GM18867 (cell line): ENCODE measurements at regions not wholly inside any gene's neighbourhood (a gene's known extent, or its start where the extent isn't known, plus 50 kb on each side); places are given as distances from the start of the nearest gene placed in this dataset.

Experiments
- ATAC-seq: cut with Tn5 transposase; IDR thresholded peaks from one replicate; pipeline ENCODE4 v1.9.1; 2021; ENCODE audit warnings: mild to moderate bottlenecking, moderate library complexity; ENCODE audit not compliant: unreplicated experiment

DNA sequence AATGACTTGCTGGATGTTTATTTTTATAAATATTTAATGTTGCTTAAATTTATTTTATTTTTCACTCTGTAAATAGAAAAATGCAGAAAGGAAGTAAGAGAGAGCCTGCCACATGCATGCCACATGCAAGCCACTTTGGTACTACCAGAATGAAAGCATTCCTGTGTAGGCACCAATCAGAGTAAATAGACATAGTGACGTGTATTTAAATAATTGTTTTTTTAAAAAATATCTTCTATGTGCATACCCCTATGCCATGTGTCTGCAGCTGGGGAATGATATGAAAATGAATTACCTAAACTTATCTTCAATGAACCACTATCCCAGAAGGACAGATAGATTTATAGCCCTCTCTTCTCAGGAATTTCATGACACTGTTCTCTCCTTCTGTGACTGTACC, 651.5 kb upstream of the RIOK2 start:
- ATAC-seq: no peak

- ATAC-seq: no peak
Measured at GRCh38 chr5:97835112-97835511, 652.1 kb upstream of the RIOK2 start.

GRCh38 chr5:97836816-97837215, 653.8 kb upstream of the RIOK2 start:
- no peak for ATAC-seq

DNA sequence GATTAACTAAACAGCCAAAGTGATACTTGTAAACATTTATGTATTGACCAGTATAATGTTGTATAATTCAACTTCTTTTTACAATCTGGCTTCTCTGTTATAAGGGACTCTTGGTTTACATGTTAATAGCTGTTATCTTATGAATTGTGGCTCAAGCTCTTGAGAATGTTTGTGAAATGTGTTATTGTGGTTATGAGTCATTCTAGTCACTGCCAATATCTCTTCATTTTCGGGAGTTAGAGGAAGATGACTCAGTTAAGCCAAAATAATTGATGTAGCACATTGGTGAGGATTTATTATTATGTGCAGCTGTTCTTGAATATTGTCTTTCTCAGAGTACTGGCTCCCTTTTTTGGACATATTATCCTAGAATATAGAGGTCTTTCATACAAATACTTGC, 655.2 kb upstream of the RIOK2 start:
- ATAC-seq: peak; percentile 90

DNA sequence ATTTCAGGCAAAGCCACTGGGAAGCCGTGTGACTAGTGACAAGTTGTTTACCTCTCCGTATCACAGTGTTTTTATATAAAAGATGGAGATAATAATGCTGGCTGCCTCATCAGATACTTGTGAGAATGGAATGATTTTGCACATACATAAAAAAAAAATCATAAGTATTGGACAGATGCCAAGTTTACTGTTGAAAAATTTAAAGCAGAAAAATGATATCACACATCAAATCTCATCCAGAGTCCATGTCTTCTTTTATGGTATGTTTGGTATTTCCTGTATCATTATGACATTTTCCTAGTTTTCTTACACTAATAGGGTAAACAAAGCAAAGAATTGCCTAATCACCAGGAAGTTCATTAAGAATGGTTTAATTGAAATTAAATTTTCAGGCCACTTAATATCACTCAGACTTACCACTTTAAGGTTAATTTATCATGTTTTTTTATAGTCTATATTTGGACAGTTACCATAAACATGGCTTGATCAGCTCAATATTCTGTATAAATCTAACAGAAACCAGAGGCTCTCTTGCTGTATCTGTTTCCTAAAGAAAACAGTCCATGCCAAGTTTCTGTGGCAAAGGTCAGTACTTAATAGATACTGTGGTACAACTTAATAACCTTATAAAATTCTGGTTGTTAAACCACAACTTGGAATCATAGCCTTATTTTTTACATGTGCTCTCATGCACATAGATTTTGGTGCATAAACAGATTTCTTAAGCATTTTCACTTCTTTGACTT, 656.5 kb upstream of the RIOK2 start:
- ATAC-seq: no peak

GRCh38 chr5:97840643-97841042, 657.6 kb upstream of the RIOK2 start:
- ATAC-seq: peak; percentile 35

GRCh38 chr5:97842687-97843086, 659.6 kb upstream of the RIOK2 start:
- ATAC-seq: no peak

GRCh38 chr5:97844797-97845196, 661.8 kb upstream of the RIOK2 start:
- peak; percentile 33 for ATAC-seq

- ATAC-seq: no peak
Measured at GRCh38 chr5:97846643-97847042, 663.6 kb upstream of the RIOK2 start.

DNA sequence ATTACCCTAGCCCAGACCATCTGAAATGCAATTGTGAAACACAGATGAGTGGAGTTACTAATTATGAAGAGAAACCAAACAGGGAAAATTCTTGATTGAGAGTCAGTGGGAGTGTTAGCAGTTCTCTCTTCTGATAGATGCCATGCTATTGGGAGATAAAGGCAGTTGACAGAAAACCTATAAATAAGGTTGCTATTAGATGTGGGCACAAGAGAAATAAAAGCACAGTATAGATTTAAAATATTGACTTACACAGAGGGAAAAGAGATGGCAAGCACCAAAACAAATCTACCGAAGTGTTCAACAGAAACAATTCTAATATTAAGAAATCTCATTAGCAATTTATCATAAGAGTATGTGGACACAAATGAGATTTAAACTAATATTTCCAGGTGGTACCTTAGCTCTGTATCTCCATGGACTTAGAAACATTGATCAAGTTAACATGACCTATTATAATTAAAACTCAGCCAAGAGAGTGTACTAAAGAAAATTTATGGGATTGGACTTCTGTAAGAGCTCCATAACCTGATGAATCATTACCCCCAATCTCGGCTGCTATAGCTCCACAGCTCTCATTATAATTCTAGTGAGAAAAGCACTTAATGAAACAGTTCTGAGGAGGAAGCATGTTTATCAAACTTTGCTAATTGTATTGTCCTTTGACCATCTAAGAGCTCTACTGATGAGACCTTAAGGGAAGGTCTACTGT, 665.0 kb upstream of the RIOK2 start:
- ATAC-seq: no peak

GRCh38 chr5:97851036-97851435, 668.0 kb upstream of the RIOK2 start:
- no peak for ATAC-seq

GRCh38 chr5:97854871-97855762, 672.1 kb upstream of the RIOK2 start:
- no peak for ATAC-seq

DNA sequence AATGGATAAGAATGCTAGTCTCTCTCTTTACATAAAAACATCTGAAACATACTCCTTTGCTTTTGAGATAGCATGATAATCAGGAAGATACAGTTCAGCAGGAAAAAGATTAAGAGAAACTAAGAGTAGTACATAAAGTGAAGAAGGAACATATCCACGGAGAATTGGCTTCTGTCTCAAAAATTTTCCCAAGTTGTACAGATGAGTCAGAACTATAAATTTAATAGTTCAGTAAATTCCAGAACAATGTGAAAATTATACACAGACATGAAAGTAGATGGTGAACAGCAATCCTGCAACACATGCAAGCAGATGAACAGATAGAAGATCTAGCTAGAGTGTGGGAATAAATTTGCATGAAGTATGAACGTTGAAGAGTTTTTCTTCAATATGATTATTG, 691.4 kb upstream of the RIOK2 start:
- ATAC-seq: no peak

GRCh38 chr5:97876272-97876671, 693.2 kb upstream of the RIOK2 start:
- ATAC-seq: no peak

DNA sequence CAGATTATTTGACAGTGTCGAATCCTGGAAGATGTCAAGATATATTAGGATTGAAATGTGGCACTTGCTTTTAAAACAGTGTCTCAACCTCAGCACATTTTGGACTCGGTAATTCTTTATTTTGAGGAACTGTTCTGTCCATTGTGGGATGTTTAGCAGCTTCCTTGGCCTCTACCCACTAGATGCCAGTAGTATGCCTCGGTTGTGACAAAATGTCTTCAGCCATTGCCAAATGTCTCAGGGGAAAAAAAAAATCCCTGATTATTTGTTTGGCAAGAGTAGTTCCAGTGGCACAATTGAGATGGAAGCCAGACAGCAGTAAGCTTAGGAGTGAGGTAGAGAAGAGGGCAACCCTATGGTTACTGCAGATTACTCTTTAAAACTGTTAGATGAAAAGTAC, 694.5 kb upstream of the RIOK2 start:
- no peak for ATAC-seq

DNA sequence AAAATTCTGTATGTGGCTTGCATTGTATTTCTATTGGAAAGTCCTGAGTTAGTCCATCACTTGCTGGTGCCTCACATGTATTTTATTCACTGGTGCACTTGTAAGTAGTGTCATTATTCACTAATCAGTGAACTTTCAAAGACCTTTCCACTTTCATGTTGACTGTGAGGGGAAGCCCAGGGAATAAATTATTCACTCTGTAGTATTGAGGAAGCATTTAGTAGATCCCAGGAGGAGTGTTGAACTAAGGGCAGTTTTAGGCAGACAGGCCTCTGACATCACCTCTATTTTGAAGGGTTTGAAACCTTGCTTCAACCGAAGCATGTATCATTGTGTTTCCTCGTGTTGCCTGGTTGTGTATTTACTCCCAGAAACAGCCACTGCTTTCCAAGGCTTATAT, 705.4 kb upstream of the RIOK2 start:
- peak; percentile 92 for ATAC-seq

DNA sequence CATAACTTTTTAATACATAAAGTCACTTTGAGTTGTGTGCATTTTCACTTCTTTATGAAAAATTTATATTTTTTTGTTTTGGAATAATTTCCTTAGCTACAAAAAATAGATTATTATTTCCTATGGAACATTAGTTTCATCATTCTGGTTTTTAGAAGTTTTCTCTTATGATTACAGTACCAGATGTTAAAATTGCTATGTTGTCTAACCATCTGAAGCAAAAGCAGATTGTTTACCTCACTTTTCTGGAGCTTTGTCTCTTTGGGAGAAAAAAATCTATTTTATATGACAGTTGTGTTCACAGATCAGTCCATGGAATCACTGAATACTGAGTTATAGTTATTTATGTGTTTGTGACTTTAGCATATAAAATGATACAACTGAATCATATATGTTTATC, 708.9 kb upstream of the RIOK2 start:
- ATAC-seq: no peak

DNA sequence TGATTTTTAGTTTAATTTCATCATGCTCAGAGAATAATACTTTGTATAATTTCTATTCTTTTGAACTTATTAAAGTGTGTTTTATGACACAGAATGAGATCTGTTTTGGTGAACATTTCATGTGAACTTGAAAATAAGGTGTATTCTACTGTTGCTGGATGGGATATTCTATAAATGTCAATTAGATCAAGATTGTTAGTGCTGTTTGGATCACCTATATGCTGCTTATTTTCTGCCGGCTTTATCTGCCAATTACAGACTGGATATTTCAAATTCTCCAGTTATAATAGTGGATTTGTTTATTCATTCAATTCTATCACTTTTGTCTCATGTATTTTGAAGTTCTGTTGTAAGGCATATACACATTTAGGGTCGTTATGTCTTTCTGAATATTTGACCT, 720.7 kb upstream of the RIOK2 start:
- ATAC-seq: no peak

GRCh38 chr5:97906135-97906534, 723.1 kb upstream of the RIOK2 start:
- ATAC-seq: no peak

DNA sequence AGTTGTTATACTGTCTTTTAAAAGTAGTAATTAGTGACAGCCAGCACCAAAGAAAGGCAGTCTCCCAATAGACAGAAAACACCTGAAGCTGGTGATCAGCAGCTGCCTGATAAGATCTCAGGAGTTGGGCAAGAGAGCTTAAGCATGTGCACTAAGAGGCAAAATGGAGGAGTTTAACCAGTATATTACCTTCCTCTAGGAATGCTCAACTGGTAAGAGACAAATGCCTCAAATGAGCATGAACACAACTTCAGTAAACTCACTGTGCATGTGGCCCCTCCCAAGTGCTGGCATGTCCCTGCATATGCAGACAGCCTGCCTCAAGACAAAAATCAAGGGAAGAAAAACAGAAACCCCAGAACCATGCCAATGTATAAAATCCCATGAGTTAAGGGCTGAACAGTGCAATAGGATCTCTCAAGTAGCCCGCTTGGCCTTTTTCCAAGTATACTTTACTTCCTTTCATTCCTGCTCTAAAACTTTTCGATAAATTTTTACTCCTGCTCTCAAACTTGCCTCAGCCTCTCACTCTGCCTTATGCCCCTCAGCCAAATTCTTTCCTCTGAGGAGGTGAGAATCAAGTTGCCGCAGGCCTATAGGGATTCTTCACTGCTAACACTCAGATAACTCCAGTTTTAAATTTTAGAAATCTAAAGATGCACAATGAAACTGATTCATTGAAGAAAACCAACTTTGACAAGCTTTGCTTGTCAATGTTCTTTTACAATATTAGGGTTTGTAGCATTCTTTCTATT, 724.8 kb upstream of the RIOK2 start:
- ATAC-seq: no peak

DNA sequence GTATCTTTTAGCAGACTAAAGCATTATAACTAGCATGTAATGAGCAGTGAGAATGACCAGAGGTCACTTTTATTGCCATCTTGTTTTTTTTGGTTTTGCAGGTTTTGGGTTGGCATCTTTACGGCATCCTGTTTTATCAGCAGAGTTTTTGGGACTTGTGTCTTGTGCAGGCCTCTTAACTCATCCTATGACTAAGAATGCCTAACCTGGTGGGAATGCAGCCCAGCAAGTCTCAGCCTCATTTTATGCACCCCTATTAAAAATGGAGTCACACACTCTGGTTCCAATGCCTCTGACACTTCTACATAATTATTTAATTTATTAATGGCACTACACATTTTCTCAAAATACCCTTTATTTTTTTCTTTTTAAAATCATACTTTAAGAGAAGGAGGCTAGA, 726.5 kb upstream of the RIOK2 start:
- ATAC-seq: no peak
